ENCODE measurements at regions not wholly inside any gene's neighbourhood (a gene's known extent, or its start where the extent isn't known, plus 50 kb on each side); places are given as distances from the start of the nearest gene placed in this dataset.

GRCh38 chr1:38128511-38128910, 81.9 kb upstream of the POU3F1 start:
- dilution Hi-C loops (cut with MboI; ENCODE audit: extremely low pct_ligation_motif_present, low sequenced_read_pairs), result no loop called here
- TF ChIP-seq GATA2 (IDR thresholded peaks at IDR 0.05; ENCODE audit: insufficient read depth, insufficient read length, low read depth, low read length) (no peak), CTCF (IDR thresholded peaks at IDR 0.05; ENCODE audit: extremely low read depth in 1 of 2, insufficient read depth in 1 of 2, low read depth in 1 of 2, low read length in 2 of 2) (no peak), JUN (IDR thresholded peaks at IDR 0.05; ENCODE audit: borderline replicate concordance, insufficient read depth, insufficient read length, low read depth) (no peak), MYC (IDR thresholded peaks at IDR 0.05; ENCODE audit: low read depth, low read length) (no peak), MAX (IDR thresholded peaks at IDR 0.05; ENCODE audit: insufficient read depth, insufficient read length) (no peak), EZH2 (IDR thresholded peaks at IDR 0.05; ENCODE audit: borderline replicate concordance, low read depth, low read length, severe bottlenecking) (no peak), POLR2A (IDR thresholded peaks at IDR 0.05; ENCODE audit: low read depth, low read length) (no peak), FOS (IDR thresholded peaks at IDR 0.05; ENCODE audit: borderline replicate concordance, insufficient read depth, low read length) (no peak), POLR2AphosphoS5 (IDR thresholded peaks at IDR 0.05; ENCODE audit: insufficient read depth, low read depth, low read length) (no peak)
- DNase-seq (ENCODE audit: low read depth, low spot score) (no peak), FAIRE-seq (no peak)
- intact Hi-C loops (cut with micrococcal nuclease), result no loop called here
- no peaks in the 10 kb centered on the region for H3K9me1 ChIP-seq (replicated peaks; ENCODE audit: control insufficient read depth, extremely low read depth, insufficient read depth, low read length)
- H3K4me1 ChIP-seq (ENCODE audit: control insufficient read depth, extremely low read depth, insufficient read depth, low read length), result no peaks in the 10 kb centered on the region
- no peaks in the 10 kb centered on the region for H3K9me3 ChIP-seq (replicated peaks; ENCODE audit: control insufficient read depth, insufficient read depth, low read length)
- no peaks in the 10 kb centered on the region for H4K20me1 ChIP-seq (replicated peaks; ENCODE audit: control insufficient read depth, extremely low read depth, insufficient read depth, low read length)
- ChIA-PET POLR2A (no interaction called here), CTCF (no interaction called here)
- no peak overlapping the region for H3K4me2 ChIP-seq (ENCODE audit: insufficient read depth, low read length)
- H3K27ac ChIP-seq (ENCODE audit: insufficient read depth, low read depth, low read length), result no peak overlapping the region
- H3K9ac ChIP-seq (replicated peaks; ENCODE audit: extremely low read depth, insufficient read depth, low read length), result no peak overlapping the region
- no TSS peak for BruUV-seq (replicated peaks)
- no peak overlapping the region for H3K4me3 ChIP-seq (replicated peaks in 1 of 3; ENCODE audit: insufficient read depth in 1 of 3, low read depth in 1 of 3, low read length in 3 of 3)
- H3K36me3 ChIP-seq (ENCODE audit: control insufficient read depth in 2 of 2, extremely low read depth in 1 of 2, insufficient read depth in 2 of 2, low read length in 2 of 2), result no peaks in the 10 kb centered on the region
- no peaks in the 10 kb centered on the region for H3K79me2 ChIP-seq (ENCODE audit: control insufficient read depth, insufficient read depth, low read length)
- no peak overlapping the region for H2AFZ ChIP-seq (ENCODE audit: low read depth, low read length)
- no peaks in the 10 kb centered on the region for H3K27me3 ChIP-seq (ENCODE audit: control insufficient read depth in 2 of 2, insufficient read depth in 2 of 2, low read length in 2 of 2)
